Cardiac muscle cell (in vitro differentiated cells and primary cell): ENCODE measurements at regions not wholly inside any gene's neighbourhood (a gene's known extent, or its start where the extent isn't known, plus 50 kb on each side); places are given as distances from the start of the nearest gene placed in this dataset.

ENCODE experiments used
- DNase-seq, 2 donors: peaks; one replicate each; pipeline versions ENCODE4 v3.0.0 to v3.0.0-alpha.2; 2010 to 2017; ENCODE audit warnings: low read depth in 1 of 2, low spot score in 1 of 2
- H3K27ac ChIP-seq: fragments of 200-600 bp; sonication (generic); 2 replicates; pipeline ENCODE4 v1.5.1; 2016
- H3K27me3 ChIP-seq: fragments of 200-600 bp; sonication (generic); 2 replicates; pipeline ENCODE4 v1.6.0; 2016; ENCODE audit warnings: control low read depth
- H3K36me3 ChIP-seq: fragments of 200-600 bp; sonication (generic); 2 replicates; pipeline ENCODE4 v1.5.1; 2016; ENCODE audit warnings: control low read depth
- H3K4me1 ChIP-seq: fragments of 200-600 bp; sonication (generic); 2 replicates; pipeline ENCODE4 v1.8.1; 2017; ENCODE audit warnings: low read depth, mild to moderate bottlenecking, mixed run types
- H3K4me3 ChIP-seq: fragments of 200-600 bp; sonication (generic); 2 replicates; pipeline ENCODE4 v1.5.1; 2016; ENCODE audit warnings: mild to moderate bottlenecking
- H3K9me3 ChIP-seq: fragments of 200-600 bp; sonication (generic); 2 replicates; pipeline ENCODE4 v1.5.1; 2017; ENCODE audit warnings: low read depth, mild to moderate bottlenecking, control low read depth
- CTCF ChIP-seq: IDR thresholded peaks from 2 replicates; pipeline ENCODE4 v1.5.1; 2012; ENCODE audit warnings: low read depth, mild to moderate bottlenecking, low read length

GRCh38 chr13:75088915-75089314, 393.1 kb downstream of the TBC1D4 start:
- H3K36me3 ChIP-seq: no peaks in the 10 kb centered on the region
- H3K27ac ChIP-seq: no peak overlapping the region
- TF ChIP-seq CTCF: no peak
- no peak overlapping the region for H3K4me3 ChIP-seq
- no peak for DNase-seq
- H3K27me3 ChIP-seq: no peaks in the 10 kb centered on the region
- H3K4me1 ChIP-seq: peaks cover 18% of the 10 kb centered on the region
- no peaks in the 10 kb centered on the region for H3K9me3 ChIP-seq

- peak in 1 of 2 donors; percentile 32 for DNase-seq
- Histone ChIP-seq H3K4me3 (no peak overlapping the region), H3K36me3 (no peaks in the 10 kb centered on the region), H3K27ac (no peak overlapping the region), H3K9me3 (no peaks in the 10 kb centered on the region), H3K4me1 (no peaks in the 10 kb centered on the region), H3K27me3 (no peaks in the 10 kb centered on the region)
- no peak for TF ChIP-seq CTCF
These were observed 402.7 kb downstream of the TBC1D4 start for GRCh38 chr13:75079226-75079625.

- Histone ChIP-seq H3K4me1 (no peaks in the 10 kb centered on the region), H3K27me3 (no peaks in the 10 kb centered on the region), H3K27ac (no peak overlapping the region), H3K36me3 (no peaks in the 10 kb centered on the region), H3K4me3 (no peak overlapping the region), H3K9me3 (no peaks in the 10 kb centered on the region)
- DNase-seq: peak in 1 of 2 donors; percentile 9
- TF ChIP-seq CTCF: no peak
These were observed 405.5 kb downstream of the TBC1D4 start for GRCh38 chr13:75076476-75076875.

GRCh38 chr13:75073786-75074185, 408.2 kb downstream of the TBC1D4 start:
- TF ChIP-seq CTCF: no peak

GRCh38 chr13:75072891-75073290, 409.1 kb downstream of the TBC1D4 start:
- no peaks in the 10 kb centered on the region for H3K36me3 ChIP-seq
- no peaks in the 10 kb centered on the region for H3K27me3 ChIP-seq
- no peak for TF ChIP-seq CTCF
- no peak for DNase-seq
- no peaks in the 10 kb centered on the region for H3K4me1 ChIP-seq
- H3K4me3 ChIP-seq: no peak overlapping the region
- no peak overlapping the region for H3K27ac ChIP-seq
- H3K9me3 ChIP-seq: no peaks in the 10 kb centered on the region

More at GRCh38 chr13:75073786-75074185, 408.2 kb downstream of the TBC1D4 start:
- Histone ChIP-seq H3K27ac (no peak overlapping the region), H3K27me3 (no peaks in the 10 kb centered on the region), H3K9me3 (no peaks in the 10 kb centered on the region), H3K36me3 (no peaks in the 10 kb centered on the region), H3K4me3 (no peak overlapping the region), H3K4me1 (no peaks in the 10 kb centered on the region)
- DNase-seq: no peak

GRCh38 chr13:75072368-75072767, 409.6 kb downstream of the TBC1D4 start:
- DNase-seq: no peak
- H3K36me3 ChIP-seq: no peaks in the 10 kb centered on the region
- no peaks in the 10 kb centered on the region for H3K27me3 ChIP-seq
- no peak overlapping the region for H3K27ac ChIP-seq
- H3K4me1 ChIP-seq: no peaks in the 10 kb centered on the region
- no peak overlapping the region for H3K4me3 ChIP-seq
- no peaks in the 10 kb centered on the region for H3K9me3 ChIP-seq
- no peak for TF ChIP-seq CTCF
